A673 (cell line): ENCODE measurements at regions not wholly inside any gene's neighbourhood (a gene's known extent, or its start where the extent isn't known, plus 50 kb on each side); places are given as distances from the start of the nearest gene placed in this dataset.

Source experiments
- BruUV-seq: library from RNA; stranded (reverse); fragments of 400-500 nt; replicated peaks from 2 replicates; lab custom pipeline; 2021; lab: Mats Ljungman, UMichigan
- CTCF ChIA-PET: fragments of 300-600 bp; sonication (Branson Sonifier 250); formaldehyde crosslinking; loops from one replicate; lab custom pipeline; 2022; ENCODE audit warnings: antibody characterized with exemption; lab: Charles Lee
- POLR2A ChIA-PET: fragments of 300-600 bp; sonication (Branson Sonifier 250); formaldehyde crosslinking; loops from one replicate; lab custom pipeline; 2022; ENCODE audit warnings: antibody characterized with exemption; ENCODE audit not compliant: low non-redundant PET; lab: Charles Lee
- DNase-seq: peaks from one replicate; pipeline ENCODE4 v3.0.0-alpha.2; 2015; ENCODE audit warnings: low spot score
- H3K27ac ChIP-seq: fragments of 200-600 bp; sonication (generic); 2 replicates; pipeline ENCODE4 v1.5.1; 2016; ENCODE audit warnings: mixed run types, low read depth, mild to moderate bottlenecking, mixed read lengths, antibody characterized with exemption, low read length; ENCODE audit not compliant: poor library complexity, severe bottlenecking
- H3K27me3 ChIP-seq: fragments of 200-600 bp; sonication (generic); replicated peaks from 2 replicates; pipeline ENCODE4 v1.6.1; 2017; ENCODE audit warnings: mixed run types, low read depth, mild to moderate bottlenecking, mixed read lengths, antibody characterized with exemption, low read length; ENCODE audit not compliant: insufficient read depth, poor library complexity
- H3K36me3 ChIP-seq: fragments of 200-600 bp; sonication (generic); 2 replicates; pipeline ENCODE4 v1.6.1; 2016; ENCODE audit warnings: mixed run types, mild to moderate bottlenecking, mixed read lengths, antibody characterized with exemption, low read length; ENCODE audit not compliant: insufficient read depth, poor library complexity, severe bottlenecking
- H3K4me1 ChIP-seq: fragments of 200-600 bp; sonication (generic); 2 replicates; pipeline ENCODE4 v1.6.1; 2017; ENCODE audit warnings: mixed run types, mild to moderate bottlenecking, mixed read lengths, antibody characterized with exemption, low read length; ENCODE audit not compliant: insufficient read depth, poor library complexity, severe bottlenecking
- H3K4me3 ChIP-seq: fragments of 200-600 bp; sonication (generic); 2 replicates; pipeline ENCODE4 v1.5.1; 2016; ENCODE audit warnings: low read depth, mixed run types, mild to moderate bottlenecking, mixed read lengths, low read length; ENCODE audit not compliant: poor library complexity, severe bottlenecking
- H3K9me3 ChIP-seq: fragments of 200-600 bp; sonication (generic); 2 replicates; pipeline ENCODE4 v1.6.1; 2016; ENCODE audit warnings: mixed run types, low read depth, mild to moderate bottlenecking, mixed read lengths, antibody characterized with exemption, low read length; ENCODE audit not compliant: poor library complexity, severe bottlenecking
- CTCF ChIP-seq: fragments of 300-800, 200-600 bp; sonication (generic); conservative IDR thresholded peaks from 2 replicates; pipeline ENCODE4 v1.5.1; 2017; ENCODE audit warnings: low read depth, mild to moderate bottlenecking, antibody characterized with exemption, low read length, moderate library complexity, mixed read lengths
- EZH2 ChIP-seq: fragments of 200-600 bp; sonication (generic); IDR thresholded peaks from 2 replicates; pipeline ENCODE4 v1.6.1; 2017; ENCODE audit warnings: borderline replicate concordance, low read depth, mild to moderate bottlenecking, mixed read lengths, antibody characterized with exemption, low read length; ENCODE audit not compliant: poor library complexity, severe bottlenecking
- intact Hi-C: fragments of 100-400 bp; cut with micrococcal nuclease; formaldehyde crosslinking; loops from one replicate; pipeline ENCODE4 v1.10.0; 2022; ENCODE audit not compliant: unreplicated experiment

- H3K27me3 ChIP-seq = peaks cover 88% of the 10 kb centered on the region
- BruUV-seq = no TSS peak
- DNase-seq = no peak
- H3K4me1 ChIP-seq = no peaks in the 10 kb centered on the region
- no peaks in the 10 kb centered on the region for H3K36me3 ChIP-seq
- no peak overlapping the region for H3K27ac ChIP-seq
- no peak overlapping the region for H3K4me3 ChIP-seq
- ChIA-PET CTCF (no interaction called here), POLR2A (no interaction called here)
- H3K9me3 ChIP-seq = no peaks in the 10 kb centered on the region
- TF ChIP-seq CTCF = no peak
- no peak for TF ChIP-seq EZH2
- intact Hi-C loops = no loop called here
Observed at GRCh38 chr9:21565155-21565554, 83.0 kb upstream of the IFNE start.

GRCh38 chr9:21567926-21568325 lies 85.8 kb upstream of the IFNE start:
- DNase-seq = no peak
- ChIA-PET POLR2A (no interaction called here), CTCF (no interaction called here)
- no peaks in the 10 kb centered on the region for H3K4me1 ChIP-seq
- no peaks in the 10 kb centered on the region for H3K9me3 ChIP-seq
- intact Hi-C loops = no loop called here
- no TSS peak for BruUV-seq
- TF ChIP-seq CTCF = no peak
- no peak for TF ChIP-seq EZH2
- H3K27me3 ChIP-seq = peaks cover 90% of the 10 kb centered on the region
- H3K27ac ChIP-seq = no peak overlapping the region
- no peaks in the 10 kb centered on the region for H3K36me3 ChIP-seq
- H3K4me3 ChIP-seq = no peak overlapping the region

GRCh38 chr9:21568484-21568883 lies 86.4 kb upstream of the IFNE start:
- BruUV-seq = no TSS peak
- Histone ChIP-seq H3K27me3 (peaks cover 90% of the 10 kb centered on the region), H3K36me3 (no peaks in the 10 kb centered on the region), H3K27ac (no peak overlapping the region), H3K4me3 (no peak overlapping the region), H3K9me3 (no peaks in the 10 kb centered on the region), H3K4me1 (no peaks in the 10 kb centered on the region)
- POLR2A ChIA-PET = no interaction called here
- TF ChIP-seq EZH2 (no peak), CTCF (no peak)
- CTCF ChIA-PET = no interaction called here
- intact Hi-C loops = no loop called here
- no peak for DNase-seq
